ENCODE measurements at regions not wholly inside any gene's neighbourhood (a gene's known extent, or its start where the extent isn't known, plus 50 kb on each side); places are given as distances from the start of the nearest gene placed in this dataset.

GRCh38 chr14:43056106-43056505 lies 1449.4 kb downstream of the LRFN5 start:
- Mint-ChIP-seq H3K36me3 (ENCODE audit: low read depth) (no peaks in the 10 kb centered on the region), H3K4me1 (ENCODE audit: low read depth) (no peaks in the 10 kb centered on the region), H3K4me3 (ENCODE audit: unreplicated experiment) (no peak overlapping the region), H3K27me3 (ENCODE audit: low read depth) (no peaks in the 10 kb centered on the region), H3K9me3 (ENCODE audit: low read depth) (peaks cover 3% of the 10 kb centered on the region), H3K27ac (ENCODE audit: unreplicated experiment) (no peak overlapping the region)
- TF ChIP-seq CTCF (IDR thresholded peaks at IDR 0.05) = no peak
- DNase-seq (ENCODE audit: low spot score) = no peak

- Mint-ChIP-seq H3K9me3 (ENCODE audit: low read depth) (no peaks in the 10 kb centered on the region), H3K36me3 (ENCODE audit: low read depth) (no peaks in the 10 kb centered on the region), H3K4me1 (ENCODE audit: low read depth) (no peaks in the 10 kb centered on the region), H3K4me3 (ENCODE audit: unreplicated experiment) (no peak overlapping the region), H3K27me3 (ENCODE audit: low read depth) (no peaks in the 10 kb centered on the region), H3K27ac (ENCODE audit: unreplicated experiment) (no peak overlapping the region)
- no peak for DNase-seq (ENCODE audit: low spot score)
- TF ChIP-seq CTCF (IDR thresholded peaks at IDR 0.05) = no peak
Measured at GRCh38 chr14:43052897-43053296, 1446.2 kb downstream of the LRFN5 start.

GRCh38 chr14:43043850-43044249 lies 1437.2 kb downstream of the LRFN5 start:
- DNase-seq (ENCODE audit: low spot score) = no peak
- Mint-ChIP-seq H3K36me3 (ENCODE audit: low read depth) (no peaks in the 10 kb centered on the region), H3K27me3 (ENCODE audit: low read depth) (peaks cover 2% of the 10 kb centered on the region), H3K27ac (ENCODE audit: unreplicated experiment) (no peak overlapping the region), H3K4me3 (ENCODE audit: unreplicated experiment) (no peak overlapping the region), H3K4me1 (ENCODE audit: low read depth) (no peaks in the 10 kb centered on the region), H3K9me3 (ENCODE audit: low read depth) (no peaks in the 10 kb centered on the region)
- no peak for TF ChIP-seq CTCF (IDR thresholded peaks at IDR 0.05)

- Mint-ChIP-seq H3K27me3 (ENCODE audit: low read depth) (peaks cover 2% of the 10 kb centered on the region), H3K36me3 (ENCODE audit: low read depth) (no peaks in the 10 kb centered on the region), H3K27ac (ENCODE audit: unreplicated experiment) (no peak overlapping the region), H3K9me3 (ENCODE audit: low read depth) (no peaks in the 10 kb centered on the region), H3K4me3 (ENCODE audit: unreplicated experiment) (no peak overlapping the region), H3K4me1 (ENCODE audit: low read depth) (no peaks in the 10 kb centered on the region)
- TF ChIP-seq CTCF (IDR thresholded peaks at IDR 0.05) = no peak
- DNase-seq (ENCODE audit: low spot score) = no peak
Measured at GRCh38 chr14:43042408-43042807, 1435.7 kb downstream of the LRFN5 start.

GRCh38 chr14:43041976-43042375 lies 1435.3 kb downstream of the LRFN5 start:
- Mint-ChIP-seq H3K27ac (ENCODE audit: unreplicated experiment) (no peak overlapping the region), H3K36me3 (ENCODE audit: low read depth) (no peaks in the 10 kb centered on the region), H3K4me1 (ENCODE audit: low read depth) (no peaks in the 10 kb centered on the region), H3K27me3 (ENCODE audit: low read depth) (peaks cover 2% of the 10 kb centered on the region), H3K9me3 (ENCODE audit: low read depth) (no peaks in the 10 kb centered on the region), H3K4me3 (ENCODE audit: unreplicated experiment) (no peak overlapping the region)
- no peak for DNase-seq (ENCODE audit: low spot score)
- TF ChIP-seq CTCF (IDR thresholded peaks at IDR 0.05) = no peak

Measured in chondrocyte (in vitro differentiated cells).